ENCODE measurements at regions not wholly inside any gene's neighbourhood (a gene's known extent, or its start where the extent isn't known, plus 50 kb on each side); places are given as distances from the start of the nearest gene placed in this dataset.

GRCh38 chr18:10303171-10303570 is 151.3 kb upstream of the APCDD1 start:
- no peaks in the 10 kb centered on the region for H3K36me3 ChIP-seq (ENCODE audit: insufficient read depth, low read length)
- H3K27ac ChIP-seq (ENCODE audit: low read depth, low read length) = no peak overlapping the region
- no peak overlapping the region for H3K4me2 ChIP-seq (ENCODE audit: insufficient read depth, low read length)
- H4K20me1 ChIP-seq (ENCODE audit: insufficient read depth, low read length) = no peaks in the 10 kb centered on the region
- TF ChIP-seq CTCF (IDR thresholded peaks at IDR 0.05; ENCODE audit: extremely low read depth, low read depth, low read length) = no peak
- H2AFZ ChIP-seq (ENCODE audit: low read length) = no peak overlapping the region
- H3K4me1 ChIP-seq (ENCODE audit: insufficient read depth, low read length) = peaks cover 6% of the 10 kb centered on the region
- H3K4me3 ChIP-seq (ENCODE audit: insufficient read depth, low read length) = no peak overlapping the region
- peaks cover 3% of the 10 kb centered on the region for H3K27me3 ChIP-seq (ENCODE audit: insufficient read depth, low read length)
- H3K9me3 ChIP-seq (ENCODE audit: low read depth, low read length) = no peaks in the 10 kb centered on the region
- no peak for DNase-seq (ENCODE audit: insufficient read length, low spot score, missing footprints)
- H3K79me2 ChIP-seq (ENCODE audit: insufficient read depth, low read length) = no peaks in the 10 kb centered on the region

- Histone ChIP-seq H3K4me1 (ENCODE audit: insufficient read depth, low read length) (peaks cover 6% of the 10 kb centered on the region), H4K20me1 (ENCODE audit: insufficient read depth, low read length) (no peaks in the 10 kb centered on the region), H3K27ac (ENCODE audit: low read depth, low read length) (no peak overlapping the region), H3K4me2 (ENCODE audit: insufficient read depth, low read length) (no peak overlapping the region), H3K79me2 (ENCODE audit: insufficient read depth, low read length) (no peaks in the 10 kb centered on the region), H3K36me3 (ENCODE audit: insufficient read depth, low read length) (no peaks in the 10 kb centered on the region), H3K27me3 (ENCODE audit: insufficient read depth, low read length) (peaks cover 3% of the 10 kb centered on the region), H3K9me3 (ENCODE audit: low read depth, low read length) (no peaks in the 10 kb centered on the region), H2AFZ (ENCODE audit: low read length) (no peak overlapping the region), H3K4me3 (ENCODE audit: insufficient read depth, low read length) (no peak overlapping the region)
- DNase-seq (ENCODE audit: insufficient read length, low spot score, missing footprints) = no peak
- TF ChIP-seq CTCF (IDR thresholded peaks at IDR 0.05; ENCODE audit: extremely low read depth, low read depth, low read length) = no peak
Measured at GRCh38 chr18:10304853-10305252, 149.6 kb upstream of the APCDD1 start.

- no peaks in the 10 kb centered on the region for H3K36me3 ChIP-seq (ENCODE audit: insufficient read depth, low read length)
- H3K27ac ChIP-seq (ENCODE audit: low read depth, low read length) = no peak overlapping the region
- H3K79me2 ChIP-seq (ENCODE audit: insufficient read depth, low read length) = no peaks in the 10 kb centered on the region
- H3K27me3 ChIP-seq (ENCODE audit: insufficient read depth, low read length) = peaks cover 3% of the 10 kb centered on the region
- H3K4me2 ChIP-seq (ENCODE audit: insufficient read depth, low read length) = no peak overlapping the region
- H3K9me3 ChIP-seq (ENCODE audit: low read depth, low read length) = no peaks in the 10 kb centered on the region
- no peak overlapping the region for H2AFZ ChIP-seq (ENCODE audit: low read length)
- H3K4me3 ChIP-seq (ENCODE audit: insufficient read depth, low read length) = no peak overlapping the region
- H4K20me1 ChIP-seq (ENCODE audit: insufficient read depth, low read length) = no peaks in the 10 kb centered on the region
- no peak for TF ChIP-seq CTCF (IDR thresholded peaks at IDR 0.05; ENCODE audit: extremely low read depth, low read depth, low read length)
- H3K4me1 ChIP-seq (ENCODE audit: insufficient read depth, low read length) = peaks cover 6% of the 10 kb centered on the region
- DNase-seq (ENCODE audit: insufficient read length, low spot score, missing footprints) = no peak
Measured at GRCh38 chr18:10306779-10307178, 147.7 kb upstream of the APCDD1 start.

DNA sequence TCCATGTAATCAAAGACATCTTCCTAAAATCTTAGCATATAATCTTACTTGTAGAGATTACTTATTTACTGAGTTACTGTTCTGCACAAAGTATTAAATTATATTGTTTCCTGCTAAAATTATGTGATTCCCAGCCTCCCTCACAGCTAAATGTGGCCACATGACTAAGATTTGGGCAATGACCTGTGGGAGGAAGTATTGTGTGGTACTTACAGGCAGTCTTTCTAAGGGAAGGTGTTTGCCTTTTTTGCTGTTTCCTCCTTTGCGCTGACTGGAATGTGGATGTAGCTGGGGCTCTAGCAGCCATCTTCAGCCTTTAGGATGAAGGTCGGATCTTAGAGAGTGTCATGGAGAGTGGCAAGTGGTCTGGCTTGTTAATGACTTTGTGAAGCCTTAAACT is 146.3 kb upstream of the APCDD1 start:
- H3K79me2 ChIP-seq (ENCODE audit: insufficient read depth, low read length) = no peaks in the 10 kb centered on the region
- H3K36me3 ChIP-seq (ENCODE audit: insufficient read depth, low read length) = no peaks in the 10 kb centered on the region
- no peaks in the 10 kb centered on the region for H4K20me1 ChIP-seq (ENCODE audit: insufficient read depth, low read length)
- H3K9me3 ChIP-seq (ENCODE audit: low read depth, low read length) = no peaks in the 10 kb centered on the region
- TF ChIP-seq CTCF (IDR thresholded peaks at IDR 0.05; ENCODE audit: extremely low read depth, low read depth, low read length) = no peak
- H3K4me2 ChIP-seq (ENCODE audit: insufficient read depth, low read length) = no peak overlapping the region
- no peak overlapping the region for H3K27ac ChIP-seq (ENCODE audit: low read depth, low read length)
- H3K27me3 ChIP-seq (ENCODE audit: insufficient read depth, low read length) = peaks cover 3% of the 10 kb centered on the region
- H2AFZ ChIP-seq (ENCODE audit: low read length) = no peak overlapping the region
- DNase-seq (ENCODE audit: insufficient read length, low spot score, missing footprints) = no peak
- H3K4me3 ChIP-seq (ENCODE audit: insufficient read depth, low read length) = no peak overlapping the region
- H3K4me1 ChIP-seq (ENCODE audit: insufficient read depth, low read length) = peaks cover 9% of the 10 kb centered on the region

Data from osteoblast (primary cell).